ENCODE measurements at regions not wholly inside any gene's neighbourhood (a gene's known extent, or its start where the extent isn't known, plus 50 kb on each side); places are given as distances from the start of the nearest gene placed in this dataset.

- CTCF ChIA-PET: no interaction called here
- H3K9ac ChIP-seq (ENCODE audit: low read length): no peak overlapping the region
- intact Hi-C loops (cut with micrococcal nuclease): no loop called here
- H3K9me3 ChIP-seq (ENCODE audit: control insufficient read depth in 1 of 2, insufficient read depth in 1 of 2, low read depth in 1 of 2, low read length in 2 of 2): no peaks in the 10 kb centered on the region
- H3K4me1 ChIP-seq (ENCODE audit: control insufficient read depth in 1 of 2, insufficient read depth in 2 of 2, low read length in 2 of 2): no peaks in the 10 kb centered on the region
- DNase-seq (ENCODE audit: low read depth, low spot score): no peak
- H3K4me3 ChIP-seq (replicated peaks in 1 of 2; ENCODE audit: low read depth in 1 of 2, low read length in 2 of 2): no peak overlapping the region
- H3K79me2 ChIP-seq (ENCODE audit: insufficient read depth, low read length): no peaks in the 10 kb centered on the region
- no peaks in the 10 kb centered on the region for H3K9me2 ChIP-seq (ENCODE audit: insufficient read depth)
- H3K27me3 ChIP-seq (ENCODE audit: insufficient read depth, low read length): no peaks in the 10 kb centered on the region
- no TSS peak for BruUV-seq (replicated peaks)
- H3K27ac ChIP-seq (ENCODE audit: low read depth, low read length): no peak overlapping the region
- TF ChIP-seq JUND (IDR thresholded peaks at IDR 0.05) (no peak), TCF7L2 (IDR thresholded peaks at IDR 0.05; ENCODE audit: borderline replicate concordance, extremely low read depth, insufficient read depth, insufficient read length) (no peak), REST (IDR thresholded peaks at IDR 0.05; ENCODE audit: low read depth) (no peak), YY1 (IDR thresholded peaks at IDR 0.05; ENCODE audit: extremely low read depth, insufficient replicate concordance, low read depth, low read length) (no peak), EZH2phosphoT487 (IDR thresholded peaks at IDR 0.05; ENCODE audit: borderline replicate concordance) (no peak), POLR2A (IDR thresholded peaks at IDR 0.05; ENCODE audit: borderline replicate concordance, extremely low read depth, insufficient read depth, insufficient read length) (no peak), FOSL1 (IDR thresholded peaks at IDR 0.05; ENCODE audit: low read depth) (no peak), SIN3A (IDR thresholded peaks at IDR 0.05; ENCODE audit: low read depth) (no peak), ZNF274 (IDR thresholded peaks at IDR 0.05; ENCODE audit: low read depth, low read length) (no peak), CTCF (IDR thresholded peaks at IDR 0.05 in 2 of 3, conservative IDR thresholded peaks at IDR 0.05 in 1 of 3; ENCODE audit: borderline replicate concordance in 1 of 3, insufficient read depth in 1 of 3, low read depth in 2 of 3, low read length in 2 of 3) (no peak), ZFX (IDR thresholded peaks at IDR 0.05) (no peak), SP1 (IDR thresholded peaks at IDR 0.05; ENCODE audit: low read depth) (no peak), ELF1 (IDR thresholded peaks at IDR 0.05; ENCODE audit: borderline replicate concordance, low read depth) (no peak), SRF (IDR thresholded peaks at IDR 0.05; ENCODE audit: low read depth) (no peak), POLR2AphosphoS5 (IDR thresholded peaks at IDR 0.05; ENCODE audit: low read depth, low read length) (no peak)
- H4K20me1 ChIP-seq (ENCODE audit: insufficient read depth): no peaks in the 10 kb centered on the region
- H2AFZ ChIP-seq (ENCODE audit: low read depth, low read length, poor library complexity, severe bottlenecking): no peak overlapping the region
- POLR2A ChIA-PET: no interaction called here
- RAD21 ChIA-PET (ENCODE audit: low non-redundant PET in 1 of 2, low total read pairs in 2 of 2, uncharacterized antibody in 2 of 2, unreplicated experiment in 2 of 2): no interaction called here
- ATAC-seq: no peak
- no peak overlapping the region for H3K4me2 ChIP-seq (ENCODE audit: low read length)
- H3K36me3 ChIP-seq (ENCODE audit: control insufficient read depth in 1 of 2, insufficient read depth in 2 of 2, low read length in 2 of 2): no peaks in the 10 kb centered on the region
These were observed 1093.7 kb upstream of the ACO1 start for GRCh38 chr9:31290731-31291130.
